Astrocyte of the hippocampus (primary cell): ENCODE measurements at regions not wholly inside any gene's neighbourhood (a gene's known extent, or its start where the extent isn't known, plus 50 kb on each side); places are given as distances from the start of the nearest gene placed in this dataset.

Source experiments
- DNase-seq: peaks from one replicate; pipeline ENCODE4 v3.0.0; 2011; ENCODE audit warnings: low read depth, low spot score

GRCh38 chrX:131703646-131704045 is 159.8 kb downstream of the OR13H1 start:
- no peak for DNase-seq

GRCh38 chrX:131704136-131704695 is 160.3 kb downstream of the OR13H1 start:
- DNase-seq: peak; percentile 89

GRCh38 chrX:131709553-131709952 is 165.7 kb downstream of the OR13H1 start:
- no peak for DNase-seq

- no peak for DNase-seq
Measured at GRCh38 chrX:131711478-131711867, 167.6 kb downstream of the OR13H1 start.

- no peak for DNase-seq
Measured at GRCh38 chrX:131723646-131724045, 179.8 kb downstream of the OR13H1 start.

- DNase-seq: no peak
Measured at GRCh38 chrX:131724292-131724691, 180.4 kb downstream of the OR13H1 start.

- no peak for DNase-seq
Measured at GRCh38 chrX:131725001-131725654, 181.3 kb downstream of the OR13H1 start.

GRCh38 chrX:131727778-131728177 is 183.9 kb downstream of the OR13H1 start:
- DNase-seq: no peak

- peak; percentile 88 for DNase-seq
Measured at GRCh38 chrX:131728295-131729145, 184.6 kb downstream of the OR13H1 start.

- DNase-seq: peak; percentile 84
Measured at GRCh38 chrX:131729295-131729694, 185.4 kb downstream of the OR13H1 start.

- peak; percentile 84 for DNase-seq
Measured at GRCh38 chrX:131734621-131735020, 190.7 kb downstream of the OR13H1 start.

GRCh38 chrX:131735127-131735526 is 191.3 kb downstream of the OR13H1 start:
- DNase-seq: no peak

GRCh38 chrX:131739823-131740222 is 195.9 kb downstream of the OR13H1 start:
- DNase-seq: no peak

GRCh38 chrX:131741103-131741581 is 197.3 kb downstream of the OR13H1 start:
- DNase-seq: peak; percentile 84

GRCh38 chrX:131745942-131746489 is 202.1 kb downstream of the OR13H1 start:
- no peak for DNase-seq

- DNase-seq: peak; percentile 87
Measured at GRCh38 chrX:131746491-131746968, 202.7 kb downstream of the OR13H1 start.

- DNase-seq: peak; percentile 87
Measured at GRCh38 chrX:131747173-131747572, 203.3 kb downstream of the OR13H1 start.

GRCh38 chrX:131752493-131753198 is 208.8 kb downstream of the OR13H1 start:
- DNase-seq: peak; percentile 92

GRCh38 chrX:131762802-131763234 is 218.9 kb downstream of the OR13H1 start:
- DNase-seq: peak; percentile 83

- DNase-seq: peak; percentile 83
Measured at GRCh38 chrX:131763674-131764073, 219.8 kb downstream of the OR13H1 start.

GRCh38 chrX:131764216-131764615 is 220.3 kb downstream of the OR13H1 start:
- no peak for DNase-seq
